GM21447 (cell line): ENCODE measurements at regions not wholly inside any gene's neighbourhood (a gene's known extent, or its start where the extent isn't known, plus 50 kb on each side); places are given as distances from the start of the nearest gene placed in this dataset.

Source experiments
- ATAC-seq: cut with Tn5 transposase; IDR thresholded peaks from one replicate; pipeline ENCODE4 v1.9.1; 2021; ENCODE audit not compliant: unreplicated experiment

DNA sequence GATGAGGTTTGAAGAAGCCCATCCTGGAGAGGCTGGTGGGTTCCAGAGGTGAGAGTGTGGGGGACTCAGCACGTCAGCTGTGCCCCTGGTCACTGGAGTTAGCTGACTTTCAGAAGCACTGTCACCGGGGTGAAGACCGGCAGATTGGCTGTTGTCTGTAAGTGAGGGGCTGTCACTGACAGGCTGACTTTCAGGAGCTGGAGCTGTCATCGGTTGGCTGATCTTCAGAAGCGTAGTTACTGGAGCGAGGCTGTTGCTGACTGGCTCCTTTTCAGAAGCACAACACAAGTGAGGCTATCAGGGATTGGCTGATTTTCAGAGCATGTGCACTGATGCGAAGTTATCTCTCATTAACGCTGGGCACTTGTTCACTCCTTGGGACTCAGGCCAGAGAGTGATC lies 738.4 kb upstream of the ID2 start:
- ATAC-seq: no peak

DNA sequence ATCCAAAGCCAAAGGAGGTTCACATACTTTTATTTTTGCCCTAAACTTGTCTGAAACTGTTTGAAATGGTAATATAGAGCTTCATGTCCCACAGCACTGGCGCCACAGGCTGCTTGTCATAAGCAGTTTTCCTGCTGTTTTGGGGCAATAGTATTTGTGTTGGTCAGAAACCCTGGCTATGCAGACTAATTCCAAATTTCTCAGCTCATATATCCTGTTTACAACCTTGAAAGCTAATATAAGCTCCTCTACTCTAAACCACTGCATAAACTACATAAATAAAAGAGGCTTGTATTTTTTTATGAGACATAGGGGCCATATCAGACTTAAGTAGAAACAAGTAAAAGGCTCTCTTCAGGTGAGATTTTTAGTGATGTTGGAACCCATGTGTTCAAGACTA lies 736.8 kb upstream of the ID2 start:
- no peak for ATAC-seq

DNA sequence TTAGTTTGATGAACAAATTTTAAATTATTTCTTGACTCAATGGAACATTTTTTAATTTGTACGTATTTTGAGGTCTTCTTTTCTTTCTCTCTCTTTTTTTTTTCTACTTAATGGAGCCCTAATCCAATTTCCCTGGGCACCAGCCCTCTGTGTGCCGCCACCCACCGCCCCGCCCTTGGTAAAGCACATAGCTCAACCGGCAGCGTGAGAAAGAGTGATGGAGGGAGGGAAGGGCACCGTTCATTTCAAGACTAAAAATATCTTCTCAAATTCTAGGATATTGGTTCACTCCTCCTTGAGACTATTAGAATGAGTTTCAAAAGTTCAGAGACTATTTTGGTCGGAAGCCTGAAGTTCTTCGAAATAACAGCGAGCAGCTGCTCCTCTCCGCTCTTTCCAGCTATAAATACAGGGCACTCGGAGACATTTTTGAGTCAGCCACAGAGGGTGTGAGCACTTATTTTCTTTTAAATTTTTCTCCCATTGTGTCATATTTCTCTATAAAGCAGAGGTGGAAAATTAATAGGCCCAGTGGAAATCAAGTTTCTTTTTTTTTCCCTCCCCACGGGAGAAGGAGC lies 731.7 kb upstream of the ID2 start:
- no peak for ATAC-seq

DNA sequence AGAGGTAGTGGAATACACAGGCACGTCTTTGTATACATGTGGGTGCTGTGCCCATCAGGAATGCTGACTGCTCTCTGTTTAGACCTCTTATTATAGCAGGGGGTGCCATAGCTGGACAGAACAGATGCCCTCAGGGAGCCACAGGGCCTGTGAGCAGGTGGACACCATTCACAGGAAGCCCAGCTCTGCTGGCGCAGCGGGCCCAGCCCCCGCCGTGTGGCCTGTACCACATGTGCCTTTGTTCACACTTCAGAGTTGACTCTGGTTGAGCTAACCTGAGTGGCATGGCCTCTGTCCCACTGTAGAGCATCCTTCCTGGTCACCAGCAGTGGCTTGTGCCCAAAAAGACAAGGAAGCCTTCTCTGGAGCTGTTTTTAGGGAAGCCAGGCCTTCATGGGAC lies 730.9 kb upstream of the ID2 start:
- no peak for ATAC-seq

DNA sequence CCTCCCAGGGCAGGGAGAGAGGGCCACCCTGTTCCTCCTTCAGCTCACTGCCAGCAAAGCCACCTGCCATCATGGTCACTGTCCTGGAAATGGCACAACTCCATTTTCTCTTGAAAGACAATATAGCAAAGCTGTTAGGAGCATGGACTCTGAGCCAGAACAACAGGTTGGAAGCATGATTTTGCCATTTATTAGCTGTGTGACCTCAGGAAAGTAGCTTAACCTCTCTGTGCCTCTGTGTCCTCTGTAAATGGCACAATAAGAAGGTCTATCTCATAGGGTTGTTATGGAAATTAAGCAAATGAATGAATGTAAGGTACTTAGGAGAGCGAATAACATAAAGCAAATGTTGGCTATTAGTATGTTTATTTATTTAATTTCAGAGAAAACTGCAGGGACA lies 730.4 kb upstream of the ID2 start:
- no peak for ATAC-seq

DNA sequence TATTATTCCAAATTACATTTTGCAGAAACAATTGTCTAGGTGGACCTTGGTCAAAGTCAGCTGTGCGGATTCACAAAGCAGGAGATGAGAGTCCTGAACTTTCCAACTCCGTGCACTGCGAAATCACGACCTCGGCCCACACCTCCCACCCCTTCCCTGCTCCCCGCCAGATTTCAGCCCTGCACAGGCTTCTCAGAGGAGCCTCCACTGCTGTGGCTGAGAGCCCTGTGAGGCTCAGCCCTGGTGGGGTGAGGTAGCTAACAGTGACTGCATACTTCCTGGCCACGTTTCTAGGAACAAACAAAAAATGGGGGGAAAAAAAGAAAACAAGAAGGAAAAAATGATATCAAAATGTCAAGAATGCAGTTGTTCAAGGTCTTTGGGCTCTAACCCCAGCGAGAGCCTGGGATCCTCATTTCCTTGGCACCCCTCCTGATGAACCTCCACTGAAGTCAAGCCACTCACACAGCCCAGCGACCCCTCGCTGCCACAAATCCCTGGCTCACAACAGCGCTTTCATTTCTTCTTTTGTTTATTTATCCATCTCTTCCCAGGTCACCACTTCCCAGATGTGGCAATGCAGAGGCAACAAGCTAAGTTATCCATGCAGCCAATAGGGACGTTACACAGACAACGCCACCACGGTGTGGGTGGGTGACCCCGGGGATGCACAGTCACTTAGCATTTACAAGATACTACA lies 729.7 kb upstream of the ID2 start:
- no peak for ATAC-seq

DNA sequence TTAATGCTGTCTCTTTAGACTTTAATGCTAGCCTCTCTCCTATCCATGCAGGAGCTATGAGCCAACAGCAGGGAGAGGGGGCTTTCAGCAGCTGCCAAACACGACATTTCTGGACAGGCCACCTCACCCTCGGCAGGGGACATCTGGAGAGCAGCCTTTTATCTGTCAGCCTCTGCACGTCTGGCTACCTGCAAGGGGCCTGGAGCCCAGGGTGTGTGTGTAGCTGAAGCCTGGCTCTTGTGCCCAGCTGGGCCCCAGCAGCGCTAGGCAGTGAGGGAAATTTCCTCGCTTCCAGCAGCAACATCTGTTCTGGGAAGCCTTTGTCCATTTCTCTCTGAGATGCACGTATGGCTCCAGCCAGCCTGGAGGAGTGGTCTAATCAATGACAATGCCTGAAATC lies 728.7 kb upstream of the ID2 start:
- ATAC-seq: no peak

DNA sequence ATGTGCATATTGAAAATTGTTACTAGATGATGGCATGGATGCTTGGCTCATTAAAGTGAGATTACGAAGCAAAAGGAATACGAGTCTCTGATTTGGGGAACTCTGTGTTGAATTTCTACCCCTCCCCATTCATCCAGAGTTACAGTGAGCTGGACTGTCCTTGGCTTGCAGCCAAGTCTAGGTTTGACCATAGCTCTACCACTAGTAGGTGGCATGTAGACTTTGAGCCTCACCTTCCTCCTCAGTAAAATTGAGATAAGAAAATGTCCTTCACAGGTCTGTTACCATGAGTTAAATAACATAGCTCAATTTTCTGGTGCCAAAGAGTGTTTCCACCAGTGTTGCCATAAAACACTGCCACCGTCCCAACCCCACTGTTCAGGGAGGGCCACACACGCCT lies 727.6 kb upstream of the ID2 start:
- ATAC-seq: no peak

DNA sequence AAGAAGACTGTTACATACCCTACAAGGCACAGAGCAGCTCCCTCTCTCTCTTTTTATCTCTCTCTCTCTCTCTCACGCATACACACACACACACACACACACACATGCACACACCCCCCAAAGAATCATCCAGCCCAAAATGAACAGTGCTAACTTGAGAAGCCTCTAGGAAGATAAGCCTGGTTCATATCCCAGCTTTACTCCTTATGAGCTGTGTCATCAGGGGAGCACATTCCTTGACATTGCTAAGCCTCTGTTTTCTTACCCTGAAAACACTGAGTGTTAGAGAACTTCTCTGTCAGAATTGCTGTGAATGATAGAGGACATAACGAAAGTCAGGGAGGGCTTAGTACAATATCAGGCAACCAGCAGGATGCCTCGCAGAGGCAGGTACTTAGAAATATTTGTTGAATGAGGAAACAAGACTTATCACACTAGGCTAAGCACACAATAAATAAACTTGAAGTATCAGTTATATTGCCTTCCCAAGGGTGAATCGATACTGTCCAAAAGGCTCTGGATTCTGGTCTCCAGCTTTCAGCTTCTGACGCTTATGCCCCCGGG lies 725.6 kb upstream of the ID2 start:
- no peak for ATAC-seq

DNA sequence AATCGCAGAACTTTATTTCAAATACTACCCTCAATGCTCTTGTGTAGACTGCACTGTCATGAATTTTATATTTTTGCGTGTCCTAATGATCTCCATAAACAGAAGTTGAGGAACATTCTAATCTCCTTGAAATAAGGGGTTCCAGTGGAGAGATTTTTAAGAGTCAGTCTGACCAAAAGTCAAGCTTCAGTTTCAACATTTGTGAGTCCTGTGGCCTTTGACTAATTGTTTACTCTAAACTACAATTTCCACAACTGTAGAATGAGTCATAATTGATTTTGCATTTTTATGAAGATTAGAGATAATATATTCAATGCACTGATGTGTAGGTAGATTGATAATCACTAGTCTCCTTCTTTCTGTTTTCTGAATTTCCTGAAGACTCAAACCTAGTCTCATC lies 720.3 kb upstream of the ID2 start:
- ATAC-seq: no peak

DNA sequence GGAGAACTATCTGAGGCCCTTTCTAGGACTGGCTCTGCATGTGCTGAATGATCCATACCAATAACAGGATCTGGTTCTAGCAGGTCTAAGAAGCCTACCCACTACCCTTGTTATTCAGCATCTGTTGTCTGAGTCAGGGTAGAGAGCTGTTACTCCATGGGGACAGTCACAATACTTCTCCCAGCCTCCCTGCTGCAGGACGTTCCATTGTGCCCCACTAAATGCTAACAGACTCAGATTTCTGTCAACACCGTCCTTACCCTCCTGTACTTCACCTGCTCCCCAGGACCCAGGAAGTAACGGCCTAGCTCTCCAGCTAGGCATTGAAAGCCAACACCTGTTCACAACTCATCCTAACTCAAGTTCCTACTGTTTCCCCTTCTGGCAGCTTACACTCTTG lies 719.7 kb upstream of the ID2 start:
- ATAC-seq: no peak

DNA sequence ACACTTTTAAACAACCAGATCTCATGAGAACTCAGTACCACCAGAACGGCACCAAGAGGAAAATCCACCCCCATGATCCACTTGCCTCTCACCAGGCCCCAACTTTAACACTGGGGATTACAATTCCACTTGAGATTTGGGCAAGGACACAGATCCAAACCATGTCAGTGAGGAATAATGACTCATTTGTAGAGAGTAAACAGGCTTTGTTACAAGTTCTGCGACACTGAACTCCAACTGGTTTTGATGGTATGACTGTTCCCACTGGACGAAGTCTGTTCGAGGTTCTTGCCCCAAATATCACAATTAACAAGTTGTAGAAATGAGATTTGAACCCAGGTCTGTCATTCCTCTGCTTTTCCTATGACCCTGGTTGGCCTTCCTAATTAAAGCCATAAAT lies 718.1 kb upstream of the ID2 start:
- no peak for ATAC-seq

DNA sequence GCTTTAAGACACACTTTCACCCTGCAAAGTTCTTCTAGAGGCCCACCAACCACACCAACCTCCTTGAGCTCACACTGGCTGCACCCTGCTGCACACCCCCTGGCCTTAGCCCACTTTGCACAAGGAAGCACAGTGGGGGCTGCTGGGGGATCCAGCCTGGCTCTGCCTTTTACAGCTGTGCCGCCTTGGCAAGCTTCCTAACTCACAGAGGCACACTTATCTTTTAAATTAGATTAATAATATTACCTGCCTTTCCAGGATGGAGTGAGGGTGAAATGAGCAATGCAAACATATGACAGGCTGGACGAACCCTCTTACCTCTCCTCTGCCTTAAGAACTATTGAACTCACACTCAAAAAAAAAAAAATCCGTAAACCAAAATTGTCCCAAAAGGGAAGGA lies 715.8 kb upstream of the ID2 start:
- ATAC-seq: no peak

DNA sequence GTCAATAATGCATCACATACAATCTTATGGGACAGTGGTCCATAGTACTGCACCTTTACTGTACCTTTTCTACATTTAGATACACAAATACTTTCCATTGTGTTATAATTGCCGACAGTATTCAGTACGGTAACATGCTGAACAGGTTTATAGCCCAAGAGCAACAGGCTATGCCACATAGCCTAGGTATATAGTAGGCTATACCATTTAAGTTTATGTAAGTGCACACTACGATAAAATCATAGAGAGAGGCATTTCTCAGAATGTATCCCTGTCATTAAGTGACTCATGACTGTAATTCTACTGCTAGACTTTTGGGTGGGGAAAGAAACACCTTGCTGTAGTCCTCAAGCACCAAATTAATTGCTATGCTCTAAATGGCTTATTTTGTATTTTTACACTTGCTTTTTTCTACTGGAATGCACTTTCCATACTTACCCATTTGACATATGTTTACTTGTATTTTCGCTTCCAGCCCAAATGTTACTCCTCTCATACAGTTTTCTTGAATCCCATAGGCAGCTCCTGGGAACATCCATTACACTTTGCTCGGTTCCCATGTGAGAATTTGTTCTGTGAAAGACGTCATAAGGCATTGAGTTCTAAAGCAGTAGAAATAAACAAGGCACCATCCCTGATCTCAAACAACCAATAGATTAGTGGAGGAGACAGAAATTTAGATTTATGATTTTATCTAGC lies 714.0 kb upstream of the ID2 start:
- no peak for ATAC-seq

DNA sequence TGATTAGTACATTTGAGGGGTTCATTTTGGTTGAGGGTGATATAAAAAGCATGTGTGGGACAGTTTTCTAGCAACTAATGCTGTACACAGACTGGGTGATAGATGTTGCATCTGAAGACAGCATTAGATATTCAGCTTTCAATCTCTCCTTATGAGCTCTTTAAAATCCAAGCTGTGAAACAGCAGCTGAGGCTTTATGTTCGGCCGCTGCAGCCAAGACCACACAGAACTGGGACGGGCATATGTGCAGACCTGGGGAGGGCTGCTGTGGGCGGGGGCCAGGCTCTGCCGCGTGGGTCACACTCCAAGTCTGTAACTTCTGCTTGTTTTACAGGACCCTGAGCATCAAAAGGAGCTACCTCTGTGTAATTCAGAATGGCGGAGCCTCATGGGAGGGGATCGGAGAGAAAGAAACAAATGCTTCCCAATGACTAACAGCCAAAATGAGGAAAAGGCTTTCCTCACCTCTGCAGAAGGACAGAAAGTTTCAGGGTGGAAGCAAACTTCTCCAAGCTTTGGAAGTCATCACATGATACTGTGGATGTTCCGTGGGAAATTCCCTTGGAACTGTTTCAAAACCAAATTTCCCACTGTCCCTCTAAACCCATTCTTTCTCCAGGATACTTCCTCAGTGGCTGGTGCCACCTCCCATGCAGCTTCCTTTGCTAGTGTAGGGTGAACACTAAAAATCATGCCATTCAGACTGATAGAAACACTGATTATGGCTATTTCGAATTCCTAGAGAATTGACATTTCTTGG lies 711.9 kb upstream of the ID2 start:
- no peak for ATAC-seq

DNA sequence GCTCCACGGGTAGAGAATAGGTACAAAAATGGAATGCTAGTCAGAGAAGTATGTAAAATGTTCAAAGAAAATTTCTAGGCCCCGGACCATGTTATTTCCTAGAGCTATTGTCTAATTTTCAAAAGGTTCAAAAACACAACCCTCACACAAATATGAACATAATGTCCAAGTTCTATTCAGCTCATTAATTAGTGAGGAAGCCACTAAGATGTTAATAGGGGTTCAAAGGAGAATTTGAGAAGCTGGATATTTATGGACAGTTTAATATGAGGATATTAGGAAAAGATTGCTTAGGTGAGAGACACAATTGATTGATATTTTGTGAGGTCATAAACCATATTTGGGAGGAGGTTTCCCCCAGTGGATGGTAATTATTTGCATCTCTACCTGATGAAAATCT lies 710.6 kb upstream of the ID2 start:
- no peak for ATAC-seq

DNA sequence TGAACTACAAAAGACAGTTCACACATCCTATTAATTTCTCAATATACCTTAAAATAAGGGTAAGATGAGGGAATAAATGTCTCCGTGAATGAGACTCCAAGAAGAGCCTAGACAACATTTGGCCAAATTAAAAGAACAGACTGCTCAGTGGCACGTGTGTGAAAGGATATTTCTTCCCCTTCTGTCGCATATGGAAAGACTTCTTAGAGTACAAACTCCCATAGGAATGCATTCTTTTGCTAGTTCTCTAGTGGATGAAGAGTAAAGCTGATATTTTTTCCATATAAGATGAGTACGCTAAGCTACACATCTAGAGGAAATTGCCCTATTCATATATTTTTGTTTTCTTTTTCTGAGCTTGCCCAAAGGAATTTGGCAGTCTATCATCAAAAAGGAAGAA lies 710.0 kb upstream of the ID2 start:
- no peak for ATAC-seq

DNA sequence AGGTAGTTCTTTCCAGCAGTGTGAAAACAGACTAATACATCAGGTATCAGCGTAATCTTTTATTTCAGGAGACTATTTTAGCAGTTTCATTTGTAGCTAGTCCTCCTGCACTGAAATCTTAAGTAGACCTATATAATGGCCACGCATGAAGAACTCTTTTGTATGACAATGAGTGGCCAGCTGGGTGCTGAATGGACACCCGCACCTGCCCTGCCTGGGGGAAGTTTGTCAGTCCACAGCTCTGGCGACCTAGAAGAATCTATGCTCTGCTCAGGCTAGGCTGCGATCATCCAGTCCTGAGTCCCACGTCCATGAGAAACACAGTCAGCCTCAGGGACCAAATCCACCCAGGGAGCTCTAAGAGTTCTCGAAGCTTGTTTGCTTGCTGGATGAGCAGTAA lies 709.2 kb upstream of the ID2 start:
- no peak for ATAC-seq

DNA sequence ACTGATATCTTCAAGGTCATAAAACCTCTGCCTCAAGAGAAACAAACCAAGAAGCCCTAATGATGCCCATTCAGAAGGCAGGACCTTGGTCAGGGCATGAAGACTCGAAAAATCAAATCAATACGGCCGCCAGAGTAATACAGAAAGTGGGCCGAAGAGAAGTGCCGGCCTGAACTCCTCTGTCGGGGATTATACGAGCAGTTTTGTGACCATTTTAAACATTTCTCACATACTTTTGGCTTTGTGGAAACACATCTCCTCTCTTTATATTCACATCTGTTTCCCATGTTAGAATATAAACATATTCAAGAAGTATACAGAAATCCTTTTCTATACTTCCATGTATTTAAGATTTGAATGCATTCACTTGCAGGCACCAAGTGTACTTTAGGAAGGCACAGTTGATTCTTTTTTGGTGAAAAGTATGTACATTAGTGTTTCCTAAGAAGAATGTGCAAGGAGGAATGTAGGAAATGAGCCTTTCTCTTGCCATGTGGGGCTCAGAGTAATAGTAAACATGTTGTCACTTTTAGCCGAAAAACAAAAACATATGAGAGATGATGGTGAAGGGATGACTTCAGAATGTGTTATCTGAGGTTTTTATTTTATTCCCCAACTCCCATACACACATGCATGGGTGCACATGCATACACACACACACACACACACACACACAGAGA lies 707.9 kb upstream of the ID2 start:
- no peak for ATAC-seq

DNA sequence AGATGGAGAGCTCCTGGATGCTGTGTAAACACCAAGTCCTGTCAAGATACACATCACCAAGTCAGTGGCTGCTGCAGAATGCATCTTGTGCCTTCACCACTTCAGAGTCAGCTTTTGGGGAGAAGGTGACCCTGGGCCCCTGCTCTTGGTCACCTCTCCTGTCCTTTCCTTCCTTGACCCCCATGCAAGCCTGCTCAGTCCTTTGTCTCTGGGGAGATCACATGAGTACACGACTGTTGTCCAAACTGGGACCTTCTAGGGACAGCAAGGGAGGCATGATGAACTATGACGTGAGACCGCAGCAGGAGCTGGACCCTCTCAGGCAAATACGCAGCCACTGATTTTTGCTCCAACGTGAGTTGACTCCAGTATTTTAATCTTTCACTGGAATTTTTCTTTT lies 706.9 kb upstream of the ID2 start:
- ATAC-seq: no peak

DNA sequence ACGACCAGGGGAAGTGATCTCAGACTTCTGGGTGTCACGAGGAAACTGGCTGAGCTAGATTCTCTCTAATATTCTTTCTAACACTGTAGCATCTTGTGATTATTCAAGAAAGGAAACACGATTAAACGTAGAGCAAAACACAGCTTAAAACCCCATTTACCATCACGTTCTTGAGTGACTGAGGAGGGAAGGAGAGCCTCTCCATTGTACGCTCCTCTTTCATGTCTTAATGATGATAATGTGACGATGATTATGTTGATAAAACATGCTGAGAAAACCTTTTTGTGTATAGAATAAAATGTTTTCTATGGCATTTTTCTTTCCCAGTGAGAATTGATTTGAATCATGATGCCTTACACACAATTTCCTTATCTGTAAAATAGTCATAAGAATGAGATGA lies 705.6 kb upstream of the ID2 start:
- ATAC-seq: no peak
